ENCODE measurements at regions not wholly inside any gene's neighbourhood (a gene's known extent, or its start where the extent isn't known, plus 50 kb on each side); places are given as distances from the start of the nearest gene placed in this dataset.

GRCh38 chr6:145331066-145331465, 404.3 kb downstream of the EPM2A start:
- Histone ChIP-seq H3K27me3 (replicated peaks in 1 of 4; ENCODE audit: control extremely low read depth in 1 of 4, control insufficient read depth in 3 of 4, insufficient read depth in 4 of 4, low read length in 3 of 4) (no peaks in the 10 kb centered on the region), H3K4me2 (replicated peaks; ENCODE audit: low read depth, low read length, poor library complexity, severe bottlenecking) (no peak overlapping the region), H3K9me3 (ENCODE audit: control extremely low read depth in 1 of 3, control insufficient read depth in 2 of 3, insufficient read depth in 1 of 3, low read length in 2 of 3) (no peaks in the 10 kb centered on the region), H3K27ac (ENCODE audit: low read length in 2 of 2) (no peak overlapping the region), H4K20me1 (ENCODE audit: control insufficient read depth, insufficient read depth, low read length, poor library complexity, severe bottlenecking) (no peaks in the 10 kb centered on the region), H3K79me2 (ENCODE audit: control insufficient read depth, insufficient read depth, low read length) (no peaks in the 10 kb centered on the region), H3K9ac (ENCODE audit: low read length) (no peak overlapping the region), H3K4me3 (ENCODE audit: control extremely low read depth in 1 of 5, extremely low read depth in 1 of 5, insufficient read depth in 1 of 5, low read depth in 2 of 5, low read length in 4 of 5) (no peak overlapping the region), H3K4me1 (ENCODE audit: control insufficient read depth in 2 of 2, insufficient read depth in 2 of 2, low read length in 2 of 2) (no peaks in the 10 kb centered on the region), H2AFZ (ENCODE audit: insufficient read depth, low read depth, low read length, poor library complexity, severe bottlenecking) (no peak overlapping the region), H3K36me3 (replicated peaks in 1 of 2; ENCODE audit: control extremely low read depth in 1 of 2, control insufficient read depth in 1 of 2, extremely low read depth in 1 of 2, insufficient read depth in 2 of 2, low read length in 1 of 2) (no peaks in the 10 kb centered on the region)
- ATAC-seq (ENCODE audit: low read depth) (no peak), DNase-seq (no peak)
- Mint-ChIP-seq H3K4me1 (no peaks in the 10 kb centered on the region), H3K4me3 (no peak overlapping the region), H3K27ac (no peak overlapping the region), H3K9me3 (ENCODE audit: insufficient read depth) (no peaks in the 10 kb centered on the region), H3K27me3 (no peaks in the 10 kb centered on the region)
- WGBS (ENCODE audit: insufficient coverage), result 91% methylated on average over 4 of the region's 4 CpGs
- ChIA-PET POLR2A (no interaction called here), CTCF (no interaction called here)
- TF ChIP-seq CTCF (IDR thresholded peaks at IDR 0.05) (no peak), EZH2 (IDR thresholded peaks at IDR 0.05; ENCODE audit: borderline replicate concordance, insufficient read depth, low read depth, low read length, poor library complexity, severe bottlenecking) (no peak)
- intact Hi-C loops (cut with micrococcal nuclease), result no loop called here

GRCh38 chr6:145332011-145332410, 403.3 kb downstream of the EPM2A start:
- TF ChIP-seq EZH2 (IDR thresholded peaks at IDR 0.05; ENCODE audit: borderline replicate concordance, insufficient read depth, low read depth, low read length, poor library complexity, severe bottlenecking) (no peak), CTCF (IDR thresholded peaks at IDR 0.05) (no peak)
- no peak for DNase-seq
- Histone ChIP-seq H3K27me3 (replicated peaks in 1 of 4; ENCODE audit: control extremely low read depth in 1 of 4, control insufficient read depth in 3 of 4, insufficient read depth in 4 of 4, low read length in 3 of 4) (no peaks in the 10 kb centered on the region), H3K9me3 (ENCODE audit: control extremely low read depth in 1 of 3, control insufficient read depth in 2 of 3, insufficient read depth in 1 of 3, low read length in 2 of 3) (no peaks in the 10 kb centered on the region), H3K79me2 (ENCODE audit: control insufficient read depth, insufficient read depth, low read length) (no peaks in the 10 kb centered on the region), H3K4me2 (replicated peaks; ENCODE audit: low read depth, low read length, poor library complexity, severe bottlenecking) (no peak overlapping the region), H3K4me3 (ENCODE audit: control extremely low read depth in 1 of 5, extremely low read depth in 1 of 5, insufficient read depth in 1 of 5, low read depth in 2 of 5, low read length in 4 of 5) (no peak overlapping the region), H3K4me1 (ENCODE audit: control insufficient read depth in 2 of 2, insufficient read depth in 2 of 2, low read length in 2 of 2) (no peaks in the 10 kb centered on the region), H3K36me3 (replicated peaks in 1 of 2; ENCODE audit: control extremely low read depth in 1 of 2, control insufficient read depth in 1 of 2, extremely low read depth in 1 of 2, insufficient read depth in 2 of 2, low read length in 1 of 2) (no peaks in the 10 kb centered on the region), H3K9ac (ENCODE audit: low read length) (no peak overlapping the region), H4K20me1 (ENCODE audit: control insufficient read depth, insufficient read depth, low read length, poor library complexity, severe bottlenecking) (no peaks in the 10 kb centered on the region), H3K27ac (ENCODE audit: low read length in 2 of 2) (no peak overlapping the region), H2AFZ (ENCODE audit: insufficient read depth, low read depth, low read length, poor library complexity, severe bottlenecking) (no peak overlapping the region)
- ATAC-seq (ENCODE audit: low read depth), result no peak
- Mint-ChIP-seq H3K9me3 (ENCODE audit: insufficient read depth) (no peaks in the 10 kb centered on the region), H3K4me3 (no peak overlapping the region), H3K4me1 (no peaks in the 10 kb centered on the region), H3K27ac (no peak overlapping the region), H3K27me3 (no peaks in the 10 kb centered on the region)
- WGBS (ENCODE audit: insufficient coverage), result no CpG with 5 or more reads among the region's 2 CpGs
- intact Hi-C loops (cut with micrococcal nuclease), result no loop called here
- ChIA-PET POLR2A (no interaction called here), CTCF (no interaction called here)
